GM18508 (cell line): ENCODE measurements at regions not wholly inside any gene's neighbourhood (a gene's known extent, or its start where the extent isn't known, plus 50 kb on each side); places are given as distances from the start of the nearest gene placed in this dataset.

Experiments used
- ATAC-seq: cut with Tn5 transposase; IDR thresholded peaks from one replicate; pipeline ENCODE4 v1.9.1; 2021; ENCODE audit warnings: moderate number of reproducible peaks; ENCODE audit not compliant: insufficient read depth, unreplicated experiment

DNA sequence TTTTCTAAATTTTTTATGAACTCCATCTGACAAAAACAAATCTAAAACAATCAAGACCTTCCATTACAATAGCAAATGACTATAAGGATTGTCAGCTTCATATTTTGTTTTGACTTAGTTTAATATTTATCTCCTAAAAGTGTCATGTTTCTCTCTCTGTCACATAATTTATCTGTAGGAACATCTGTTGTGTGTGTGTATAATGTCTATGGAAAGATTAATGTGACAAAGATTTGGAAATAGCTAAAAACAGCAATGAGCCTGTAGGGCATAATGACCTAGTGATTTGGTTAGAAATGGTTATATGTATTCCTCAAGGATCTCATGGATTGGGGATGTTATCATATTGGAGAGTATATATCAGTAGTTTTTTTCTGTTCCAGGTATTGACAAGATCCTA lies 69.6 kb upstream of the MDFIC start:
- ATAC-seq, result no peak

DNA sequence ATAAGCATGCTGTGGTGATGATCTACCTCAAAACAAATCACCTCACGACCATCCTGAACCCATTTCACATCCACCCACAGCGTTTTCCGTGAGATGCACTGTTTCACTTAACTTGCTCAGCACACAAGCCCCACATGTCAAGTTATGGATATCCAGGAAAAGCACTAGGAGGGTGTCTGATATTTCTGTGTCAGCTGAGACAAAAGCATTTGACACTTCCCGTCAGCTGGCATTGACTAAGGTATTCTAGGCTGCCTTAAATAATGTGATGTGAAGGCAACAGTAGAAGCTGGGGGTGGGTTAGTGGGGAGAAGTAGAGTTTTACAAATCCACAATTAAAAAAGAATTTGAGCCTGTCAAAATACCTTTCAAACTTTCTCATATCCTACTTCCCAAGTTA lies 68.7 kb upstream of the MDFIC start:
- no peak for ATAC-seq

DNA sequence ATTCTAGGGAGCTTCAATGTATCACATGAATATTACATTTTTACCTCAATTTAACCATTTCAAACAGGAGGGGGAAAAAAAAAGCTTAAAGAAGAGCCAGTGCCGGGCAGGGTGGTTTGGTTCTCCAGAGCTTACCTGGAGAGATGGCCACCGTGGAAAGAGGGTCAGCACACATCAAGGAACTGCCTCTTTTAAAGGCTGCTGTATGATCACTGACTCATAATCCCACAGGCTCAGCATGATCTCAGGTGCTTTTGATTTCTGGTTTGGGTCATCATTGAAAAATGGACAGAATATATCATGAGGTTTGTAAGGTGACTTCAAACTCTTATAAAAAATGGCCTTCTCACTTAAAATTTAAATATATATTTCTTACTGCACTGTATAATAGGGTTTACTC lies 67.5 kb upstream of the MDFIC start:
- no peak for ATAC-seq

DNA sequence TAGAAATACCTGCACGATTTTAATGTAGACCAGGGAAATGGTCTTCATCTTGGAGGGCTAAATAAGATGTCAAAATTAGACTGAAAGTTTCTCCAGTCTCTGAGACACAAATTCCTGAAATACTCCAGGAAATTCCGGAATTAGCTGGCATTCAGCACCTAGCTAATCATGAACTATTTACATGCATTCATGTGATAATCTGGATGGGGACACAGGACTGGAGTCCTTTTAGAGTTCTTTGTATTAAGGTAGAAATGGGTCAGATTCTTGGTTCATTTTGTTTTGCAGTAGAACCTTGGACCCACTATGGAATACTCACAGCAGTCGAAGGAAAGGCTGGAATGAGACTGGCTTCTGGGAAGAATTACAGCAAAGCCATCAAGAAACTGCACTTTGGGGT lies 65.3 kb upstream of the MDFIC start:
- no peak for ATAC-seq

DNA sequence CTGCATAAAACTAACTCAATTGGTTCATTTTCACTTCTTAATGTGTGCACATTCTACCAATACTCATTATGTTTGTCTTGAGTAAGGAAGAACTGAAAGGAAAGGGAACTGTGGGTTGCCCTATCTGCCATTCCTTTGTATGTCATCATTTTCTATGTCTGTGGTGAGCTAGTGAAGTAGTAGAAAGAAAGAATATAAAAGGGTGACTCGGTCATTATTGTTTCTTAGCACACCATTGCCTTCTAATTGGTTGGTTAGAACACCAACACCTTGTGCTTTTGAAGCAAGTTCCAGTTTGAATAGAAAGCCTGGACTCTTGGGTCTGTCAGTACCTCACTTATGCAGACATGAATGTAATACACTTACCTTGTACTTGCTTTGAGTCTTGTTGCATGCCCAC lies 64.3 kb upstream of the MDFIC start:
- no peak for ATAC-seq

DNA sequence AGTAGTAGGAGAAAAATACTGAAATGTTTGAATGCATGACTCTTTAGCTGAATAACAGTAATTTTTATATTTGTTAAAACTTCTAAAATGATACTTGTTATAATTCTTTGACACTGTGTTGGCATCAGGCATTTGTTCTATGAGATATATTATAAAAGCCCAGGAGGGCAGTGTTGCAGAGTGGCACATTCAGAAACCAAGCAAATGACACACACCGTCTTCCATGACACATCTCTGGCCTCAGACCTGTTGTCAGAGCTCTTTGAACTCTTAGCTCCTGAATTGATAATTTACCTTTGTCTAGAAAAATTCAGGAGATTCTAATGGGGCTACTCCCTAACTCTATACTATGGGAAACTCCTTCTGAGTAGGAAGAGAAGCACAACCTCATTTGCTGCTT lies 62.4 kb upstream of the MDFIC start:
- no peak for ATAC-seq

DNA sequence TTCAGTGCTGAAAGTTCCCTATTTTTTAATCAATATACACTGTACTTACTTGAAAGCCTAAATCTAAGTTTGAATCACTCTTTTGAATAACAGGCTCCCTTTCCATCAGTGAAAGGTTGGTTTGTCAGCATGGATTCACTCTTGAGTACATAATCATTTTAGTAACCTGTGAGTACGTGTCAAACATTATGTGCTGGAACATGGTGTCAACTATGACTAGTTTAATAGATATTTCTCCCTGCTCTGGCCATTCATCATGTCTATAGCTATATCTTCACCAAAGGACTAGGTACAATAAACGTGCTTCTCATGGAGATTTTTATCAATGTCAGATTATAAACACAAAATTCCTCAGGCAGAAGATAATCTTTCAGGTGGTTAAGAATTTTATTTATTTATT lies 61.7 kb upstream of the MDFIC start:
- no peak for ATAC-seq

DNA sequence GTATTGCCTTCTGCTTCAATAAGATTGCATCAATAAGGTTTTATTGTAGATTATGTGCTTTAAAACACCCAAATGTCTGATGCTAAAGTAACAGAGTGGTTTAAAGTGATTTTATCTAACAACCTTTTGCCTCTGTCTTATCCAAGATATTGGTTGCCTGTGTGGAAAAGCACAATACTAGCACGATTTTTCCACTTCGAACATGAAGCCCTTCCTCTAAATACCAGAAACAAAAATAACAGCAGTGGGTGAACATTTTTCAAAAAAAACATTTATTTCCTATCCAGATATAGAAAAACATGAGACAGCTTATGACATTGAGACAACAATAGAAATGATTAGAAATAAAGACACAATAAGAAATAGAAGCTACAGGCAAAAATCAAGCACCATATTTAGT lies 59.5 kb upstream of the MDFIC start:
- ATAC-seq, result no peak

DNA sequence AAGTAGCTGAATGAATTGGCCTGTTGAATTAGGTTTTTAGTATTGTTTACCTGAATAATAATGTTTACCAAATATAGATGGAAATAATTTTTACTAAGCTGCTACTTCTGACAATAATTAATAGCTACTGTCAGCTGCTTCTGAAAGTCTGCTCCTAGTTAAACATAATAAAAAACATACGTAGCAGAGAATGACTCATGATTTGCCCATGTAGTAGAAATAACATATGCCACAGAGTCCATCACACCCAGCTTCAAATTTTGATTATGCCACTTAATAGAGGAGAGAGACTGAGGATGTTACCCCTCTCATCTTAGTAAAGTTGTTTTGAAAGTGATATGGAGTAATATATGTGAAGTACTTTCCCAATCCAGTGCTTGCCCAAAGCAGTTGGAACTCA lies 57.6 kb upstream of the MDFIC start:
- ATAC-seq, result no peak

DNA sequence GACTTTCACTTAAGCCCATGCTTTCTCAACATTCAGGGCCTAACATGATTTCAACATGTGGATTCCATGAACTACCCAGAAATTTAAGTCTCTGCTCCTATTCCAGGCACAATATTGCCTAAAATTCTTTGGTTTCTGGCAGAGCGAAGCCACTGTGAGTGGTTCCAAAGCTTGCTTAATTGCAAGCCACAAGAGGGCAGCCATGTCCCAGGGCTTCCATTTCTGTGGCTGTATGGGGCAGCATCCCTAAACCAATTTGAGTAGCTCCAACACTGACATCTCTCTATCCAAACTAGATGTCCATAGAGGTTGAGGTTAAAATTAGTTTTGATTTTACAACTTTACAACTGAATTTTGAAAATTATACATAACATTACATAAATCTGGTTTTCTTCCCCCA lies 56.3 kb upstream of the MDFIC start:
- ATAC-seq, result no peak
